GM19324 (cell line): ENCODE measurements at regions not wholly inside any gene's neighbourhood (a gene's known extent, or its start where the extent isn't known, plus 50 kb on each side); places are given as distances from the start of the nearest gene placed in this dataset.

Source experiments
- ATAC-seq: cut with Tn5 transposase; IDR thresholded peaks from one replicate; pipeline ENCODE4 v1.9.1; 2021; ENCODE audit warnings: mild to moderate bottlenecking, moderate library complexity; ENCODE audit not compliant: unreplicated experiment, low FRiP score

DNA sequence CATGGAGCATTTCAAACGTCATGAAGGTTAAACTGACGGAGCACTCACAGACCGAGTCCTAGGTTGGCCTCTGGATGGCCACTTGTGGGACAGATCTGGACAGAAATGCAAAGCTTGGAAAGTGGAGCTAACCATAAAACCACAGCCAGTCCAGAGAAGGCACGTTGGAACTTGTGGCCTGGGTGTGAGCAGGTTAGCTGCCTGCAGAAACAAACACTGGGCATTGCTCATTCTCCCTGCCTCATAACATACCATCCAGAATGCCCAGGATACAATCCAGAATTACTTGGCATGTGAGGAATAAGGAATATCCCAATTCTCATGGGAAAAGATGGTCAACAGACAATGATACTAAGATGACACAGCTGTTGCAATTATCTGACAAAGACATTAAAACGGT lies 1005.0 kb downstream of the TBC1D22A start:
- ATAC-seq = no peak

DNA sequence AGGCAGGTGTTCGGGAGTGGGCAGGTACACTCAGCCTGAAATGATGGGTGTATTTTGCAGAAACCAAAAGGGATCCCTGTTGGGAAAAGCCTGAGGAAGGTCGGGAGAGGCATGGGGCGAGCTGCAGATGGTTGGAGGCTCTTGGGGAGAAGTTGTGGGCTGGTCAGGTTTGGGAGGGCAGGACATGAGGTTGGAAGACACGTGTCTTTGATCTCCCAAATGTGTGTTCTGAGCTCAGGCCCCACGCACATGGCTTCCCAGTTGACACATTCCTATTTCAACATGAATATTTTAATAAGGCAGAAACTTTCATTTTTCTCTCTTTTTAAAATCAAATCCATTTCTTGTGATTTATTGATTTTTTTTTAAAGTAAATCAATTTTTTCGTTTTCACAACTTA lies 1003.3 kb downstream of the TBC1D22A start:
- ATAC-seq = no peak

DNA sequence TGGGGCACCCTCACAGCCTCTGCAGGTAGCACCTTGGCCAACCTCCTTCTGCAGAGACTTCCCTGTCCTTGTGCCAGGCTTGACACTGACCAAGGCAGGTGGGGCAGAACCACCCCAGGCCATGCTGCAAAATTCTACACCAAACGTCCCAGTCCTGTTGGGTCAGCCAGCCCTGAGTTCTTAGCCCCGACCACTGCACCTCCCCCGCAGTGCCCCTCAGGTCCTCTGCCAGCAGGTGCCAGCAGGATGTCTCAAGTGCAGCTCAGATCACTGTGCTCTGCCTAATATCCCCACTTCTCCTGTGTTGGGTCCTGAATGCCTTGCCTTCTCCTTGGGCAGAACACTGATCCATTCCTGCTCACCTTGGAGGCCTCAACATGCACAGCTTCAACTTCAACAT lies 999.7 kb downstream of the TBC1D22A start:
- ATAC-seq = no peak

DNA sequence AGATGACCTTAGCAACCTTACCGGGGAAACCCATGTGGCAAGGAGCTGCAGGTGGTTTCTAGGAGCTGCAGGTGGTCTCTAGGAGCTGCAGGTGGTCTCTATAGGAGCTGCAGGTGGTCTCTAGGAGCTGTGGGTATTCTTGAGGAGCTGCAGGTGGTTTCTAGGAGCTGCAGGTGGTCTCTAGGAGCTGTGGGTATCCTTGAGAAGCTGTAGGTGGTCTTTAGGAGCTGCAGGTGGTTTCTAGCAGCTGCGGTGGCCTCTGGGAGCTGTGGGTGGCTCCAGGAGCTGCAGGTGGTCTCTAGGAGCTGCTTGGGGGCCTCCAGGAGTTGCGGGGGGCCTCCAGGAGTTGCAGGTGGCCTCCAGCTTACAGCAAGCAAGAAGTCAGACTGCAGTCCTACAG lies 997.5 kb downstream of the TBC1D22A start:
- ATAC-seq = no peak

DNA sequence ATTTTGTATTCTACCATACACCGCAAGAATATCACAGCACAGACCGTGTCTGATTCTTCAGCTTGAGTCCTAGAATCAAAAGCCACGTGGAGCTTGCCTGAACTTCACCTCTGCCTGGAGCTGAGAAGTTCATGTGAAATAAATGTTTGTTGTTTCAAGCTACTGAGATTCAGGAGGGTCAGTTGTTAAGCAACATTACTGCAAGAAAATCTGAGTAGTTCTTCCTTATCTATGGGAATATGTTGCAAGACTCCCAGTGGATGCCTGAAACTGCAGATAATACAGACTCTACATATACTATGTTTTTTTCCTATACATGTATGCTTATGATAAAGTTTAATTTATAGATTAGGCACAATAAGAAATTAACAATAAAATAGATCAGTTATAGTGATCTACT lies 995.3 kb downstream of the TBC1D22A start:
- no peak for ATAC-seq

DNA sequence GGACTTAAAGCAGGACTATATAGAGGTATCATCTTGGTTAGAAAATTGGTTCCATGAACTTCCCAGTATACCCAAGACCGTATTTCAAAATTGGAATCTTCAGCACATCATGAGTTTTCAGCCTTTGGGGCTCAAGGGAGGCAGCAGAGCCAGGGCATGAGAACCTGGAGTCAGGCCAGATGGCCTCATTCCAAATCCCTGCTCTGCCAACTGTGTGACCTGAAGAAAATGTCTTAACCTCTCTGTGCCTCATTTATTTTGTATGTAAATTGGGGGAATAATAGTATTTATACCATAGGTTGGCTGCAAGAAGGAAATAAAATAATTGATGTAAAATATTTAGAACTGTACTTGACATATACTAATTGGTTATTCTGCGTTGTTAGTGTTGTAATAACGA lies 987.6 kb downstream of the TBC1D22A start:
- ATAC-seq = no peak

DNA sequence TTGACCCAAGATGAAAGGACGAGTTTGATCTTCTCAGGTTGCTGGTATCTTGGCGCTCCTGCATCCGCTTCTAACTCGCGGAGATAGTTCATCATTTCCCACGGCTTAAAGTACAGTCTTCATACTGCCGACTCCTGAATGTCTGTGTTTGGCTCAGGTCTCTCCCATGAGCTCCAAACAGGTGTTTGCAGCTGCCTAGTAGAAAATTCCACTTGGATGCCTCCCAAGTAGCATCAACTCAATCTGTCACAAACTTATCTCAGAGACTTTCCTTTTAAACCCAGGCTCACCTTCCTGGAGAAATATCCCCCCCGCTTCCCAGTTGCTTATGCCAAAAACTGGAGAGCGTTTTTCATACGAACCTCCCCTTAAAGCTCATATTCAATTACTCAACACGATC lies 986.5 kb downstream of the TBC1D22A start:
- ATAC-seq = no peak

DNA sequence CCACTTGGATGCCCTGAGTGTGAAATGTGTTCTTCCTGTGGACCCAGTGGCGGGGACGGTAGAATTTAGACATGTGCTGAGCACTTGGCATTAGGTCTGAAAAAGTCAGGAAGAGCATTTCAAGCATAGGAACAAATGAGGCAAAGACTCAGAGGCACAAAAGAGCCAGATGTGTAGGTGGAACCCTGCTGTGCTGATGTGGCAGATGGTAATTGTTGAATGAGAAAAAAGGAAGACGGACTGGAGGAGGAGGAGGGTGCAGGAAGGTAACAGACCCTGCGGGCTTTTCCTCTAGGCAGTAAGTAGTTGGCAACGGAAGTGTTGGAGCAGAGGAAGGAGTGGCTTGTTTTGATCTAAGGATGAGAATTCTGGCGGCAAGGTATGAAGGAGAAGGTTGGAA lies 985.8 kb downstream of the TBC1D22A start:
- no peak for ATAC-seq

DNA sequence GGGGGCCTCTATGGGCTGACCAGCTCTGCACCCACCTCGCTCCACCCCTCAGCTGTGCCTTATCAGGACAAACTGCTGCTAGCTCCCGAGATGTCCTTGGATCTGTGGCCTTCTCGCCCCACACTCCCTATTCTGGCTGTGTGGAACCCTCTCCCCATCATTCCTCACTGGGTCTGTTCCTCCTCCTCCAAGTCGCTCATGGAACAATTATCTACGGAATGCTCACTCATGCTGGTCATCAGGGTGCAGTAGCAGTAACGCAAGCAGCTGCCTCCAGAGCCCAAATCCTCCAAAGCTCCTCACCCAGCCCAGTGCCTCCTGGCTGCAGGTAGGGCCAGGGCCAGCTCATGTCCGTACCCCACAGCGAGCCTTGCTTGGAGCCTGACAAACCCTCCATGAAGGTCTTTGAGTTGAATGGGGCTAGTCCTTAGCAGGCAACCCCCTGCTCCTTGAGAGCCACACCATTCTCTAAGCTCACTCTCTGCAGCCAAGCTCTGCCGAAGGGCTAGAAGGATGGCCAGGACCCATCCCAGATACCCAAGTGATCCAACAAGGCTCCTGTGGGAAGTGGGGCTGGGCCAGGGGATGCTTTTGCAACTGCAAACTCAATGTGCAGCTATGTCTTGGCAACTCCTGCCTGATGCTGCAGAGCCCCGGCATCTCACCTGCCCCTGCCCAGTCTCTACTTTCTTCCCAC lies 977.8 kb downstream of the TBC1D22A start:
- ATAC-seq = no peak

DNA sequence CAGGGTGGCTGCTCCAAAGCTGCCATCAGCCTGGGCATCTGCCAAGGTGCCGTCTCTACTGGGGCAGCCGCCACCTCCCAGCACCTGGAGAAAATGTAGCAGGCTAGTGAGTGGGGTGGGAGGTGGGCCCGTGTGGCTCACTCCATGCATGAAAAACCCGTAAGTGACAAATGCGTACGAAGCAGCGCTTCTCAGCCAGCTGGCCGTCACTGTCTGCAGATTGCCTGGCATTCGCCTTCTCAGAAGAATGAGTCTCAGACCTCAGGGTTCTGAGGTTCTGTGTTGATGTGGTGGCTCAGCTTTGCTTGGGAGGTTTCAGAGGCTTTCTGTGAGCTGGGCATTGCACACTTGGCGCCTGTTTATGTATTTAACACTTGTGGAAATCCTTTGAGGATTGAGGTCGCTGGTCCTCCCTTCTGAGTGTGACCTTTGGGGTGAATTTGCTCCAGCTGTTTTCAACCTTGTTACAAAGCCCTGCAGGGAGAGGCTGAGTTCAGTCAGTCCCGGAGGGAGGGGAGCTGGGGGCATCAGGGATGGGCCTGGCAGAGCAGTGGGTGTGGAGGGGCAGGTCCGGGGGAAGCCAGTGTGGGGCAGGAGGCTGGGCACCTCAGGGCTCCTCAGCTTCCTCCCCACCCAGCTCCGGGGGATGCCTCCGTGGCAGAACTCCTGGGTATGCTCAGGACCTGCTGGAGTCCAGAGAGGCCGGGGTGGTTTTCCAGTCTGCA lies 977.0 kb downstream of the TBC1D22A start:
- ATAC-seq = no peak

DNA sequence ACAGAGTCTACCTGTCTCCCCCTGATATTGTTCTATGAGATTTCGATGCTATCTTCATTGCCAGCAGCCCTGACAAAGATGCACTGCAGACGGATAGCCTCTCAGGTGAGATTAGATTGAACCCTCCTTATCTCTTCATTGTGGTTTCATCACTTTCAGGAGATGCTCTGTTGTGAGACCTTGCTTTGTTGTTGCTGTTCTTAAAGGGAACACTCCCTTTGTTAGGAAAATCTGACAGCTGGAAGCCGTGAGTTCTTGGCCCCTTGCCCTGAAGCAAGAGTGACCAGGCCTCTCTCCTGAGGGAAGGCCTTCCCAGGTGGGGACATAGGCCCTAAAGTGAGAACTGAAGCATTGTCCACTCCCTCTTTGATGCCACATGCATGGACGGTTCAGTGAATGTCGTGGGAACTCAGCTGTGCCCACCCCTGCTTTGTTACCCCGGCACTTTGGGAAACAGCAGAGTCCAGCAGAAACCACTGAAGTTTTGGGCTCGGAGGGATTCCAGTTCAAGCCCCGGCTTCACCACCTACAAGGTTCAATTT lies 976.1 kb downstream of the TBC1D22A start:
- ATAC-seq = no peak

DNA sequence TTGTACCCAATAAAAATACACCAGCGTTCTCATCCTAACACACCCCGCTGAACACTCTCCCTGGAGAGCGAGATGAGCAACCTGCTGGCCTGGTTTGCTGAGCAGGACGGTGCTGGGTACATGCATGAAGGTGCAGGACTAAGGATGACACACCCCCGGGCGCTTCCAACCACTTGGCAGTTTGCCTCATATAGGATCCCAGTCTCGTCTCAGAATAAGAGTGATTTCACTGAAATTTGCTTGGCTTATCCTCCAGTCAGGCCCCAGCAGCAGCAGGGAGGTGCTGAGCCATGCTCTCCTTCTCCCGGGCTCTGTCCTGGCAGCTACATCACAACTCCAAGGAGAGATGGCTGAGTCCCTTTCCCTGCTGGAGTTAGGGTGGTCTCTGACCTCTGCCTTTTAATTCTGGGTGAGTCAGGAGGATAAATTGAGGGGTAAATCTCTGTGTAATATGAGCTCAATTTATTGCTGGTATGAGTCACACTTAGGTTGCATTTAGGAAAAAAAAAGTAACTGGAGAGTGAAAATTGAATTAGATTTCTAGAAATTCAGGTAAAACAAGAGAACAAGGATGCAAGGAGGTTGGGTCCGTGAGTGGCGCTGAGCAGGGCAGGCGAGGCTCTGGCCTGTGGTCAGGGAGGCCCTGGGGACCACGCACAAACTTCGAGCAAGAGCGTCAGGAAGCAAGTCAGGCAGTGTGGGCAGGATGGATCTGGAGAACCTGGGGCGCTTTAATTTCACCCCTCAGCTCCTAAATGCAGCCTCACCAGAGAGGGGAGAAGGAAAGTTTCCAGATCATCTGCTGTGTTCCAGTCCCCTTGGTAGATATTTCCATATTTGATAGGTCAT lies 974.0 kb downstream of the TBC1D22A start:
- ATAC-seq = no peak

DNA sequence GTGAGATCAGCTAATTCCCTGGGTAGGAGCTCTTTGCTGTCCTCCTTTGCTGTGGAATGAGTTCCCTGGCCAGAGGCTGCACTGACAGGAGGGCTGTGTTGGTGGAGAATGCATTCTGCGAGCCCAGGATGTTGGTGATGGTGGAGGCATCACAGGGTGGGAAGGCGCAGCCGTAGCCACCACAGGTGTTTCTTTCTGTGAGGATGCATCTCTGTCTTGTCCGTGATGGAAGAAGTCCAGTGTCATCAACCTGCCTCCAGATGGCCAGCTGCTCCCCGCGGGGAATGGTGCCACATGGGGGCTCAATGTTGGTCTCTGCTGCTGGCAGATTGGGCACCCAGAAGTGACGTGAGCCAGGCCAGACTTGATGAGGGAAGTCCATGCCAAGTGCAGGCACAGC lies 972.1 kb downstream of the TBC1D22A start:
- no peak for ATAC-seq

DNA sequence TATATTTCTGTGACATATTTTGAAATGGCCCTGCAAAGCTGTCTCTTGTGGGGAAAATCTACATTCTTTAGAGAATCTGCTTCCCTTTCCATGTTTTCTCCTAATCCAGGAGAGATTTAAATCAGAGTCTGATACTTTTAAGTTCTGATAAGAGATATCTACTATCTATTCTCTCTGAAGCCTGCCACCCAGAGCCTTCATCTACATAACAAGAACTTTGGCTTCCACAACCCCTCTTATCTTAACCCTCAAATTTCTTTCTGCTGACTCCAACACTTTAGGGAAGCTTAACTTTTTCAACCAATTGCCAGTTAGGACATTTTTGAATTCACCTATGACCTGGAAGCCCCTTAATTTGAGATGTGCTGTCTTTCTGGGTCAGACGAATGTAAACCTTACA lies 965.2 kb downstream of the TBC1D22A start:
- ATAC-seq = no peak

DNA sequence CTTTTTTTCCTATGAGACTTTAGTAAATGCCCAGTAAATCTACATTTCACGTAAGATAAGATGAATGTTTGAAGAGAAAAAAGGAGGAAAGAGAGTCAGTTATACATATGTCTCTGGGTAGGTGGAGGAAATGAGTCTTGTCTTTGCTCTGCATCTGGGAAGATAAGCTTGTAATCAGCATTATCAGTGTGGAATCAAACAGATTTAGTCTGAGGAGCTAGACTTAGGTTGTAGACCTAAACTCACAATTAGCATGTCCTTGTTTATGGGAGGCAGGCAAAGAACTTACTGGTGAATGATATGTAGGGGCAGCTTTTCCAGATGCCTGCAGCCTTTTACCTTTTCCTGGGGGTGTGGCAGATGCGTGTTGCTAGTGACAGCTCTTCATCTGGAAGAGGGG lies 962.3 kb downstream of the TBC1D22A start:
- ATAC-seq = no peak

DNA sequence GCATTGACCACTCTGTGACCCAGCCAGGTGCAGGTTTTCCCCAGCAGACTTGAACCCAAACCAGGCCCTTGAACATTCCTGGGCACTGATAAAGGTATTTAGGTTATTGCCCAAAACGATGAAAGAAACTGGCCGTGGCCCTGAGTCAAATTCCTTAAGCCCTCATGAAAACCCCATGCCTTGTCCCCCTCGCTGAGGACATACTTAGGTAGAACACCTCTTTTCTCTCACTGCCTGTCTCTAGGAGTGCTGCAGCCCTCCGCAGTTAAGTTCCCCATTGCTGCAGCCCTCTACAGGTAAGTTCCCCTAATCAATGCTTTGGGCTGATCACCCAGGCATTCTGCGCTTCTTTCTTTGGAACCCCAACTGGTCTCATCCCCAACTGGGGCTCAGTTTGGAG lies 961.6 kb downstream of the TBC1D22A start:
- no peak for ATAC-seq

DNA sequence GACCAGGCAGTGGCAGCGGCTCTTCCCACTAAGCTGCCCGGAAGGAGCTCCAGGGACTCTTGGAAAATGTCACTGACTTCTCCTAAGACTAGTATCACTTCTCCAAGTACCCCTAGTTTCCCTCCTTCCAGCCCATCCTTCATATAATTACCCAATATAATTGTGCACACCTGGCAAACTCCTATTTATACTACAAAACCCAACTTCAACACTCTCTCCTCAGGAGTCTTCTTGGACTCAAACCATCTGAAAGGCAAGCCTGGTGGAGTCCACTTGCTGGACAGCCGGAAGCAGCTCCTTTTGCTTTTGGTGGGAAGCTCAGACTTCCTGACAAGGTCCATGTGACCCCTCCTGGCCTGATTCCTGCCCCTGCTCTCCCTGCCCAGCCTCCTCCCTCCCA lies 955.9 kb downstream of the TBC1D22A start:
- no peak for ATAC-seq

DNA sequence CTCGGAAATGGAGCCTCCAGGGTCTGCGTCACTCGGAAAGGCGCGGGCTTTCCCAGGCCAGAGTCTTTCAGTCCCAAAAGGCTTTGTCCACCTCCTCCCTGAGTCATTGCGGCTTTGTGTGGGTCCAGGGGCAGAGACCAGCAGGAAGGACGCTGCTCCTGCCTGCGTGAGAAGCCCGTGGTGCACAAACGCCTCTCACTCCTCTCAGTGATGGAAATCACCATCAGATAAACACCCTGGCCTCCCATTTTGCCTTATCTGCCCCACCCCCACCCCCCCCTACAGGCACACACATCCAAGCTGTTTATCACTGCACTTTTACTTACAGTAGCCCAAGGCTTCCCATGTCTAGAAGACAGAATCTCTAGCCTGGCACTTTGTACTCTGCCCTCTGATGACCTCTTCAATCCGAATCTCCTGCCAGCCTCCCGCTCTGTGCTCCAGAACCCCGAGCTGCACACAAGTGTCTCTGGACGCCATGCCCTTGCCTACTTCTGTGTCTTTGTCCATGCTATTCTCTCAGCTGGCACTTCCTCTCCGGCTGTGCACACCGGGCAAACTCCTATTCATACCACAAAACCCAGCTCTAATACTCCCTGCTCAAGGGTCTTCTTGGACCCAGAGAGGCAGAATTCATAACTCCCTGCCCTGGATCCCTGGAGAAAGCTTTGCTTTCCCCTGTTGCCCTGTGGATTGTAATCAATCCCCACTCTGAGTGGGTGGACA lies 954.6 kb downstream of the TBC1D22A start:
- ATAC-seq = no peak

DNA sequence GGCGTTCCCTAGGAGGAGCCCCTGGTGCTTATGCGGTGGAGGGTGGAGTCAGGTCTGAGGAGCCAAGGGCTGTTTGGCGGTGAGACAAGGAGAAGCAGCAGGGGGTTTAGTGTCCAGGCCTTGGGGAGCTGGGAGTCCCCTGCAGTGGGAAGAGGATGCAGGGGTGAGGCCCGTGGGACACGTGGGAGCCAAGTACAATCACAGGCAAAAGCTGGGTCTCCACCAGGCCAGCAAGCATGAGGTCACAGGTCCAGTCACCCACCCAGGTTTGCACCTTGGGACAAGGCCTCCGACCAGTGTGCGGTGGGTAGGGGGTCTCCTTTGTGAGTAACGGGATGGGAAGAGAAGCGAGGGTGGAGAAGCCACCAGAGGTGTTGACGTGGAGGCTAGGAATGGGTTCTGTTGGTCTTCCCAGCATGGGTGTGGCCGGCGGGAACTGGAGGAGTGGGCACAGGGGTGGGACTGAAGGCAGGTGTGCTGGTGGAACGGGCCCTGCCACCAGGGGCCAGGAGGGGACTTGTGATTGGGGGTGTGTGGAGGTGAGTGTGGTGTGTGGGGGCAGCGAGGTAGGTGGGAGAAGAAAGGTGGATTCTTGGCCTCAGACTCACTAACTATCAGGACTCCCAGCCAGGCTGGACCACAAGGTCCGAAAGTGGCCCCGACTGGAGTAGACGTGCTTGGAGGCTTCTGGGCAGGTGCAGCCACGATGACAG lies 953.6 kb downstream of the TBC1D22A start:
- ATAC-seq = no peak

DNA sequence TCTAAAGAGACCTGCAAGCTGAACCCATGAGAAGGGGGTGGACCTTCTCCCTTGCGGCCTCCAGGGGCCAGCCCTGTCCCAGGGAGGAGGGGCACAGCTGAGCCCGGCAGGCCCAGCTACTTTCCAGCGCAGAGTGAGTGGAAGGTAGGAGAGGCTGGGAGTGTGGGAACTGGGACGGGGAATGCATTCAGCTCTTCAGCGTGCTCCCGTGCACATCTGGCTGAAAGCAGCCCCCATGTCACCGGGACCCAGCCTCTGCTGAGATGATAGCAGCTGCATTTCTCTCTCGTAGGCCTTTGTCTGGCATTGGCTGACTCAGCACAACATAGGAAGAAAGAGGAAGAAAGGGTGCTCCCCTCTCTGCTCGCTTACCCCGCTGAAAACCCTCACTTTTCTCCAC lies 951.5 kb downstream of the TBC1D22A start:
- ATAC-seq = no peak
